Endothelial cell of umbilical vein (primary cell): ENCODE measurements at regions not wholly inside any gene's neighbourhood (a gene's known extent, or its start where the extent isn't known, plus 50 kb on each side); places are given as distances from the start of the nearest gene placed in this dataset.

Experiments used
- BruUV-seq: library from RNA; stranded (reverse); fragments of 400-500 nt; replicated peaks from 2 replicates; lab custom pipeline; 2021; lab: Mats Ljungman, UMichigan
- CTCF ChIA-PET: fragments of 300-600, 350-600 bp; sonication (Branson Sonifier 250); formaldehyde crosslinking; loops from one replicate; lab custom pipeline; 2021; ENCODE audit warnings: antibody characterized with exemption, inconsistent platforms; lab: Charles Lee
- POLR2A ChIA-PET: fragments of 300-600, 350-600 bp; sonication (Branson Sonifier 250); formaldehyde crosslinking; loops from one replicate; lab custom pipeline; 2021; ENCODE audit warnings: antibody characterized with exemption, inconsistent platforms; lab: Charles Lee
- DNase-seq: peaks from one replicate; pipeline ENCODE4 v3.0.0-alpha.2; 2011; ENCODE audit warnings: low read depth, low spot score
- FAIRE-seq: peaks from 2 replicates; lab custom pipeline; 2011; peaks lifted over from hg19 to GRCh38; lab: Jason Lieb, UNC
- H2AFZ ChIP-seq: 2 replicates; pipeline ENCODE4 v1.6.0; 2012; ENCODE audit warnings: low read depth, low read length, control low read depth, inconsistent platforms
- H3K27ac ChIP-seq: 2 replicates; pipeline ENCODE4 v1.5.1; 2011; ENCODE audit warnings: low read depth, mild to moderate bottlenecking, control low read depth, low read length, moderate library complexity; ENCODE audit not compliant: insufficient read depth
- H3K27me3 ChIP-seq, 2 experiments: 2 replicates each; pipeline versions ENCODE4 v1.6.0 to v1.6.1; 2011; ENCODE audit warnings: low read length in 2 of 2, mixed read lengths in 1 of 2; ENCODE audit not compliant: control insufficient read depth in 2 of 2, insufficient read depth in 2 of 2
- H3K36me3 ChIP-seq, 2 experiments: 2 replicates in 1 of 2; 3 replicates in 1 of 2; pipeline ENCODE4 v1.5.1; 2011; ENCODE audit warnings: low read length in 2 of 2, mild to moderate bottlenecking in 1 of 2, moderate library complexity in 1 of 2; ENCODE audit not compliant: control insufficient read depth in 2 of 2, insufficient read depth in 2 of 2; ENCODE audit errors: extremely low read depth in 1 of 2
- H3K4me1 ChIP-seq: 3 replicates; pipeline ENCODE4 v1.5.1; 2011; ENCODE audit warnings: mild to moderate bottlenecking, low read length; ENCODE audit not compliant: control insufficient read depth, insufficient read depth; ENCODE audit errors: extremely low read depth
- H3K4me2 ChIP-seq: 2 replicates; pipeline ENCODE4 v1.6.1; 2011; ENCODE audit warnings: low read length, control low read depth, mixed read lengths; ENCODE audit not compliant: insufficient read depth
- H3K4me3 ChIP-seq, 3 experiments: fragments of 200-600 bp in 1 of 3; sonication (generic), shearing (Covaris generic) in 1 of 3; replicated peaks in 1 of 3; 2 replicates each; pipeline ENCODE4 v1.5.1; 2011 to 2016; ENCODE audit warnings: control low read depth in 3 of 3, low read length in 3 of 3, mild to moderate bottlenecking in 2 of 3, inconsistent platforms in 1 of 3, low read depth in 1 of 3, moderate library complexity in 1 of 3; ENCODE audit not compliant: insufficient read depth in 1 of 3
- H3K79me2 ChIP-seq: 2 replicates; pipeline ENCODE4 v1.6.0; 2012; ENCODE audit warnings: low read length, inconsistent platforms; ENCODE audit not compliant: control insufficient read depth, insufficient read depth
- H3K9ac ChIP-seq: replicated peaks from 2 replicates; pipeline ENCODE3; 2011; ENCODE audit warnings: low read length, control low read depth; ENCODE audit not compliant: insufficient read depth; ENCODE audit errors: extremely low read depth
- H3K9me1 ChIP-seq: replicated peaks from 3 replicates; pipeline ENCODE4 v1.6.0; 2011; ENCODE audit warnings: mild to moderate bottlenecking, low read length; ENCODE audit not compliant: control insufficient read depth, insufficient read depth; ENCODE audit errors: extremely low read depth
- H3K9me3 ChIP-seq: replicated peaks from 2 replicates; pipeline ENCODE4 v1.5.1; 2012; ENCODE audit warnings: low read length, inconsistent platforms; ENCODE audit not compliant: control insufficient read depth, insufficient read depth
- H4K20me1 ChIP-seq: replicated peaks from 2 replicates; pipeline ENCODE3; 2011; ENCODE audit warnings: mild to moderate bottlenecking, low read length; ENCODE audit not compliant: control insufficient read depth, insufficient read depth; ENCODE audit errors: extremely low read depth
- EZH2 ChIP-seq: IDR thresholded peaks from 2 replicates; pipeline ENCODE4 v1.6.1; 2012; ENCODE audit warnings: borderline replicate concordance, low read depth, mild to moderate bottlenecking, moderate library complexity, low read length, inconsistent platforms; ENCODE audit not compliant: severe bottlenecking
- FOS ChIP-seq: IDR thresholded peaks from 2 replicates; pipeline ENCODE4 v1.6.1; 2011; ENCODE audit warnings: mild to moderate bottlenecking, low read length, moderate library complexity, borderline replicate concordance; ENCODE audit not compliant: insufficient read depth
- GATA2 ChIP-seq: IDR thresholded peaks from 2 replicates; pipeline ENCODE4 v1.7.0; 2011; ENCODE audit warnings: low read depth, mild to moderate bottlenecking, moderate library complexity, mixed read lengths, low read length; ENCODE audit not compliant: insufficient read length, insufficient read depth
- JUN ChIP-seq: IDR thresholded peaks from 2 replicates; pipeline ENCODE4 v1.6.1; 2011; ENCODE audit warnings: borderline replicate concordance, low read depth; ENCODE audit not compliant: insufficient read length, insufficient read depth
- POLR2A ChIP-seq: IDR thresholded peaks from 2 replicates; pipeline ENCODE4 v1.6.1; 2012; ENCODE audit warnings: low read depth, mild to moderate bottlenecking, control low read depth, low read length
- POLR2AphosphoS5 ChIP-seq: IDR thresholded peaks from 2 replicates; pipeline ENCODE4 v1.6.1; 2012; ENCODE audit warnings: low read depth, mild to moderate bottlenecking, control low read depth, low read length, moderate library complexity; ENCODE audit not compliant: insufficient read depth
- dilution Hi-C: fragments of 300-500 bp; cut with MboI; formaldehyde crosslinking; loops from one replicate; pipeline ENCODE4 v1.15.0; 2019; ENCODE audit warnings: low sequenced_read_pairs; ENCODE audit not compliant: extremely low pct_ligation_motif_present
- intact Hi-C: fragments of 100-400 bp; cut with micrococcal nuclease; formaldehyde crosslinking; loops from one replicate; pipeline ENCODE4 v1.10.0; 2022

DNA sequence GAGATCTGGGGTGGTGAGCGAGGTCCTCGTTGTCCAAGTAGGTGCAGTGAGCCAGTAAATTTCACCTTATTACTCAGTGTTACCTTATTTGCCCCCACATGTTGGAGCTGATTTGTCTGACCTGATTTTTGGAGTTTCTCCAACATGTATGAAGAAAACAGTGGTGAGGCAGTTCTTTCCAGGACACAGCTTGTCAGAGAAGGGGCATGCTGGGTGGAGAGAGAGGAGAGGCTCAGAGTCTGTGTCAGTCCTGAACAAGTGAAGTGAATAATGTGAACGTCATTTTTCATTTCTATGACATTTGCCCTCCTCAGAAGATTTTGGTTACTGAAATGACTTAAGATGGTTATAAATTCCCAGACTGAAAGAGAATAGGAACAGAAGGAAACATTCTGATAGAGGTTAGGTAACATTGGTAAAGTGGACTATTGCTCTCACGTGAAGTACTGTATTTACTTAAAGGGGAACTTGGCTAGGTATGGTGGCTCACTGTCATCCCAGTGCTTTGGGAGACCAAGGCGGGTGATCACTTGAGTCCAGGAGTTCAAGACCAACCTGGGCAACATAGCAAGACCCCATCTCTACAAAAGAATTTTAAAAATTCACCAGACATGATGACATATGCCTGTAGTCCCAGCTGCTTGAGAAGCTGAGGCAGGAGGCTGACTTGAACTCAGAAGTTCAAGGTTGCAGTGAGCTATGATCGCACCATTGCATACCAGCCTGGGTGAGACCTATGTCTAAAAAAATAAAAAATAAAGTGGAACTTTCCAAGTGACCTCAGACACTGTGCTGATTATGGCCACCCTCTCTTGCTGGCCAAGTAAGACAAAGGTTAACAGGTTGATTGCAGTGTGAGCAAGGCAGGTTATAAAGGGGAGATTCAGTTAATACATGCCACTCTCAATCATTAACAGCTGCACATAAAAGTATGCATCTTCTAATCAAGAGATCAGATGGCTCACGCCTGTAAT, 184.3 kb downstream of the EDN1 start:
- dilution Hi-C loops = loop anchor here (25.0 kb wide), 2 partner anchors 113 to 187 kb away; partner anchors contain the start of gene EDN1
- Histone ChIP-seq H4K20me1 (no peaks in the 10 kb centered on the region), H3K4me3 (no peak overlapping the region), H3K79me2 (no peaks in the 10 kb centered on the region), H3K9me3 (no peaks in the 10 kb centered on the region), H3K9me1 (no peaks in the 10 kb centered on the region), H3K4me2 (no peak overlapping the region), H3K36me3 (no peaks in the 10 kb centered on the region), H3K27ac (no peak overlapping the region), H2AFZ (no peak overlapping the region), H3K4me1 (peaks cover 12% of the 10 kb centered on the region), H3K9ac (no peak overlapping the region), H3K27me3 (no peaks in the 10 kb centered on the region)
- intact Hi-C loops = no loop called here
- ChIA-PET POLR2A (no interaction called here), CTCF (interaction anchor here (1.3 kb wide), 1 partner anchor 71 kb away, joined by 3 read pairs; no protein-coding TSS in a partner anchor)
- TF ChIP-seq FOS = no peak
- TF ChIP-seq POLR2AphosphoS5 = no peak
- no peak for TF ChIP-seq JUN
- no peak for TF ChIP-seq POLR2A
- no peak for TF ChIP-seq GATA2
- TF ChIP-seq EZH2 = no peak
- no peak for DNase-seq
- BruUV-seq = no TSS peak
- no peak for FAIRE-seq
